Mammary epithelial cell (primary cell): ENCODE measurements at regions not wholly inside any gene's neighbourhood (a gene's known extent, or its start where the extent isn't known, plus 50 kb on each side); places are given as distances from the start of the nearest gene placed in this dataset.

Experiments
- CTCF ChIP-seq, 2 donors: IDR thresholded peaks in 1 of 2; conservative IDR thresholded peaks in 1 of 2; 2 replicates each; pipeline ENCODE4 v1.5.1; 2011 to 2012; ENCODE audit warnings: inconsistent platforms in 2 of 2, low read length in 2 of 2, mild to moderate bottlenecking in 2 of 2, control low read depth in 1 of 2, low read depth in 1 of 2; ENCODE audit not compliant: insufficient read depth in 1 of 2; ENCODE audit errors: extremely low read depth in 1 of 2
- EZH2 ChIP-seq: IDR thresholded peaks from 2 replicates; pipeline ENCODE4 v1.6.1; 2012; ENCODE audit warnings: low read length, inconsistent platforms, borderline replicate concordance

- TF ChIP-seq EZH2 = no peak
- TF ChIP-seq CTCF (conservative IDR thresholded peaks at IDR 0.05 in 1 of 2, IDR thresholded peaks at IDR 0.05 in 1 of 2; ENCODE audit: extremely low read depth in 1 of 2, insufficient read depth in 1 of 2, low read depth in 1 of 2, low read length in 2 of 2) = no peak
These were observed 130.5 kb upstream of the SMAD1 start for GRCh38 chr4:145351162-145351561.
